ENCODE measurements at regions not wholly inside any gene's neighbourhood (a gene's known extent, or its start where the extent isn't known, plus 50 kb on each side); places are given as distances from the start of the nearest gene placed in this dataset.

DNA sequence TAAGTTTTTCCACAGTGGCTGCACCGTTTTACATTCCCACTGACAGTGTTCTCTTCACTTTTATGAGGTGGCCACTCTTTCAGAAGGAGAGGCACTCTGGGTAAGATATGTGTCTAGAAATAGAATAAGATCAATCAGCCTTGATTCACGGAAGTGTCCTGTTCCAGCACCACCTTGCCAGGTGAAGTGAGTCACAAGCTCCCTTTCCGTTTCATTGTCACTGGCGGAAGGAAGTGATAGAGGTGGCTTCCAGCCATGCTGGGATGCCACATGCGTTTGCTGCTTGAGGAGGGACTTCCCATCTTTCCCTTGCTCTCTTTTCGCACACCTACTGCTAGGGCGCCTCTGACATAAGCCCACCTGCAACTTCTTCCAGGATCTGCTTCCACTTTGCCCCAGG lies 217.1 kb downstream of the PIK3R1 start:
- DNase-seq: peak; percentile 40

DNA sequence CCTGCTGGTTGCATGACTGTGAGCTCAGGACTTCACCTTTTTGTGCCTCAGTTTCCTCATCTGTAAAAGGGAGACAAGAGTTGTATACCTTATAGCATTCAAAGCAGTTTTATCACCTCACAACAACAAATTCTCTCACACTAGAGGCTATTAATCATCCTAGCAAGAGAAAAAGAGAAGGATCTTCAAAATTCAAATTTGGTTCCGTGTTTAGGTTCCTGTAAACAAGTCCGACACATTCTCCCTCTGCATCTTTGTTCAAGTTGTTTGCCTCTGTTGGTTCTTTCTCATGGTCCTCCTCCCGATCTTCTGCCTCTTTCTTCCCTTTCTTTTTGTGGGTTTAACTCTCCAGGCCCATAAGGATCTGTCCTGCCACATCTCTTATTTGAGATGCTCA lies 218.0 kb downstream of the PIK3R1 start:
- no peak for DNase-seq

DNA sequence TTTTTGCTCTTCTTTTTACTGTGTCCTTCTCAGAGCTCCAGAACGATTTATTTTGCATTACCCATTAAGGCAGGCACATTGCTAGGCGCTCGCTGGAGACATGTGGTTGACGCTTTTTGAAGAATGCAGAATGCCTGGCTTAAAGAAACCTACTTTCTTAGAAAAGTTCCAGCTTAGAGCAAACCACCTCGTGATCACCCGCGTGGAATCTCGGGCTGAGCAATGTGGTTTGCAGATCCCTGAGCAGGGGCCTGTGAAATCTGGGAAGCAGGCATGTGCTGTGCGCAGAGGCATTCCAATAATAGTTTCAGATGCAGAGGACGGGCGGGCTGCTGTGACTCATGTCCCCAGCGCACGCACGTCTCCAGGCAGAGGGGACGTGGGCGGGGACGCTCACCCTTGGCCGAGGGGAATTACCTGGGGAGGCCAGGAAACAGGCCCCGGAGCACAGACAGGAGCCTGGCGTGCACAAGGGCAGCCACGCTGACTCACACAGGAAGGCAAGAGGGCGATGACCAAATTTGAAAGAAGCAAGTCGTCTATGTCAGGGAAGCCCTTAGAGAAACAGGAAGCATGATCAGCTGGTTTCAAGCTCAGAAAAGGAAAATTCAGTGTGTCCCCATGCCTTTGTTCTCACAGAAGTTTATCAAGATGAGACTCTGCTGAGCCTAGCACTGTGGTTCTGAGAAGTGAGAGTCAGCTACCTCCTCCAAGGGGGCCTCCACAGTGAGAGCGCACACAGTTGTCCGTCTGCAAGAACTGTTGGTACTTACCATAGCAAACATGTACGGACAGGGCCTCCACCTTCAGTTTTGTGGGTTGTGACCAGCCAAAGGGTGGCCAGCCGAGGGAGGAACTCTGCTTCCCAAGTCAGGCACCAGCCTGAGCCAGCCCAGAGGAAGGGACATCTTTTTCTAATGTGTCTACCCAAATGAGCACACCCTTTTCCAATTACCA lies 218.6 kb downstream of the PIK3R1 start:
- DNase-seq: peak; percentile 96

DNA sequence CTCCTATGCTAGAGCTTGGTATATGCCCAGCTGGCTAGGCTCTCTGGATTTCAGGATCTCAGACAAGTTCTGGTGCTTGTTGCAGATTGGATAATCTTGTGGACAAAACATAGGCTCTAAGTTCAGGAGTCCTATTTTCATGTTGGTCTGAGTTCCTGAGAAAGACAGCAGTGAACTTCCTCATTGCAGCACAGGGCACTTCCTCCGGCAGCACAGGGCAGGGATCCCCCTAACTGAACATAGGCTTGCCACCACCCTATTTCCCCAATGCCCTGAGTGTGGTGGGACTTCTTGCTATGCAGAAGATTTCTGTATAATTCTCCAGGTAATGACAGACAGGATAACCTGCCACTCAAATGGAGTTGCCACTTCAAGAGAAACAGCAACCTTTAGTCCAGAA lies 220.1 kb downstream of the PIK3R1 start:
- no peak for DNase-seq

DNA sequence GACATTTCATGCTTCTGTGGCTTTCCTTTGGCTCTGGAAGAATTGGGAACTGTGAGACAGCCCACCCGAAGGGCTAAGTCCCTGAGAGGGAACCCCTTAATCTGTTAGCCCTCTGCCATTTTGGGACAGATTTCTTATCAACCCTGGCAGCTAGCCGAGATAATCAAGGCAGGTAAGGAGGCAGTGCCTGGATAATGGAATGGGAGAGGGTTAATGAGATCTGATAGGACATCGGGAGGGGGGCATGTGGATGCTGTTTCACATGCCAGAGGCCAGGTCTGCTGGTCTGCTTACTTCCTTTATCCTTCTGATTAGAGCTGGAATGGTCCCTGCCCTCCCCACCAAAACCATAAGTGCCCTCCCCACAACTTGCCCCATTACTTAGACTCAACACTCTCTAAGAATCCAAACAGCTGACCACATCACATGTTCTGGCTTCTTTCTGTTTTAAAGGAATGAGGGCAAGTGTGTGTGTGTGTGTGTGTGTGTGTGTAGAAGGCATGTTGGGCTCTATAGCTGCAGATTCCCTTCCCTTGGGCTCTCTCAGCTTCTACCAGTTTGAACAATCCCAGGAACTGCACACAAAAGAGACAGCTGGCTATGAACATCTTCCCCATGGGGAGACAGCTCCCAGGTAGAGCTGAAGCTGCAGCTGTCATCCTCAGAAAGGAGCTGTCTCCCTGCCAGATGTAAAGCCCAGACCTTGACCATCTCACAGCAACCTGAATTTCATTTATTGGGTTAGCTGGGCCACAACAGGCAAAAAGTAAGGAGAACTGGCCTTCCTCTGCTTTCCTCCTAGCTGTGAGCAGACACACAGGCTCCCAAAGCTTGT lies 221.3 kb downstream of the PIK3R1 start:
- DNase-seq: peak; percentile 23

DNA sequence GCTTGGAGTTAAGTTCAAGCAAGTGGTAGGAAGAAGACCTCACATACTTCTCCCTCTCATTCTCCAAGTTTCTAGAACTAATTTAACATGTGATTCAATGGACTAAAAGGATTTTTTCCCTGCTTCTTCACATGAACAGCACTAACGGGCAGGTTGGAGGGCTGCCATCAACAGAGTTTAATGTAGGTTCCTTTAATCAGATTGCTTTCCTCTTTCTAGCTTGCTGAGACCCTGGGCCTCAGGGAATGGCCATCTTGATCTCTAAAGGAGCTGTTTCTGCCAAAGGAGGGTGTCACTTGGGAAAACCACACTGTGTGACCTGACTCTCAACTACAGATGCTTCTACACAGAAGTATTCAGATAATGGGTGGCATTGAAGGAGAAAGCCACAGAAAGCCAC lies 223.3 kb downstream of the PIK3R1 start:
- no peak for DNase-seq

DNA sequence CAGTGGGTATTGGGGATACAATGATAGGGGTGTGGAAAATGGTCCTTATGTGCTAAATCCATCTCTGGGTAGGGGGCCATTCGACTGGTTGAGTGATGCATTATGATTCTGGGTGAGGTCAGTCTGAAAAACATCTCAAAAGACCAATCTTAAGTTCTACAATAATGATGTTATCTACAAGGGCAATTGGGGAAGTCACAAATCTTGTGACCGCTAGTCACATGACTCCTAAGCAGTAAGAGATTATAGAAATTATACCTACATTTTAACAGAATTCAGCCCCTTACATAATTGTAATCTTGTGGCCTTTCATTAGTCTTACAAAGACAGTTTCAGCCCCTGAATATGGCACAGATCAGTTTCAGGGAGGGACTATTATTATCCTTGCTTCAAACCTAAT lies 224.7 kb downstream of the PIK3R1 start:
- no peak for DNase-seq

DNA sequence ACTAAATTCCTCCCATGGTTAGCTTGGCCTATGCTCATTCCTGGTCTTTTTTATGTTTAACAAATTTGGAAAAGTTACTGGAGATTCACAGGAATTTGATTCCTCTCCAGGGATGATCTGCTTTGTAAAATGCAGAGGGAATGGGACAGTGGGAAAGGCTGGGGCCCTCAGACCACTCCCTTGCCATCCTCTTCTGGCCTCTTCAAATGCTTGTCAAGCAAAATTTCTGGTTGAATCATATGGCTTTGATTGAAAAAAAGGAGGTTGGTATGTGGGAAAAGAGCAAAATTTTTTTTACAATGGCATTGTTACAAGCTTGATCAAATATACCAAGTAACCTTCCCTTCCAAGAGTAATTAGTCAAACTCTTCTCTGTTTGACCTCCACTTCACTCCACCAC lies 225.1 kb downstream of the PIK3R1 start:
- DNase-seq: no peak

DNA sequence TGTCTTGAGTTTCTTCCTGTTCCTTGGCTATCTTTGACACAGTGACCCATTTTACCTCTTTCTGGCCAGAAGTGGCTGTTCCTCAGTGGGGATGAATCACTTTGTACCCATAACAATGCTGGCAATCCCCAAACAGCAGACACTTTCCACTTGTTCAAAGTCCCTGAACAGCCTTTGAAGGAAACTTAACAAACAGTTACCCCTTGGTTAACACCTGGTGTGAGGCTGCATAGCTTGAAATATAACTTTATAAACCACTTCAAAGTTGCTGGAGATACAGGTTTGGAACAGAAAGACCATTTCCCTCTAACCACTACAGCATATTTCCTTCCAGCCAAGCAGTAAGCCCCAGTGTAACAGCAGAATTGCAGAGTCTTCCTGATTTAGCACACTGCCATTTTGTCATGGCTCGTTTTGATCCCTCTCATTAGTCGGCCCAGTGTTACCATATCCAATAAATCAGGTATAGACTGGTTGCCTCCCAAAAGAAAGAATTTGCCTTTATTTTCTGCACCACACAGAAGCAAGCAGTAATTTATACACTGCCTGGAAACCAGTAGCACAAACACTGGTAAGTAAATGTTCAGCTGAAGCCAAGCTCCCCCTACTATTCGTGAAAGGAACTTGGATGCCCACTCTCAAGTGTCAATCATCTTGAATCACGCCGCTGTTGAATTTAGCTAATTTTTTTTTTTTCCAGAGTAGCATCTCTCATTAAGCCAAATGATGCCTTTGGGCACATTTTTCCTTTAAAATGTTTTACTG lies 225.9 kb downstream of the PIK3R1 start:
- no peak for DNase-seq

DNA sequence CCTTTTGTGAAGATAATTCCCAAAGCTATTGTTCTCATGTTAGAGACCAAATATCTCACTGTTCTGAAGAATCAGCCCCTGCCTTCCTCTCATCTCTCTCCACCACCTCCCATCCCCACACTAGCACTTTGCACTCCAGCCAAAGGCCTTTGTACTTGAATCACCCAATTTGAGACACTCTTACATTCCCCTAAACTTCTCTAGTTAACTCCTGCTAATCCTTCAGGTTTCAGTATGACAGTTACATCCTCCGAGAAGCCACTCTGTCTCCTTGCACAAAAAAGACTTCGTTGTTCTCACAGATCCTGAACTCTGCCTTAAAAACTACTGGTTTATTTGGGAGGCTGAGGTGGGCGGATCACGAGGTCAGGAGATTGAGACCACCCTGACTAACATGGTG lies 227.5 kb downstream of the PIK3R1 start:
- no peak for DNase-seq

DNA sequence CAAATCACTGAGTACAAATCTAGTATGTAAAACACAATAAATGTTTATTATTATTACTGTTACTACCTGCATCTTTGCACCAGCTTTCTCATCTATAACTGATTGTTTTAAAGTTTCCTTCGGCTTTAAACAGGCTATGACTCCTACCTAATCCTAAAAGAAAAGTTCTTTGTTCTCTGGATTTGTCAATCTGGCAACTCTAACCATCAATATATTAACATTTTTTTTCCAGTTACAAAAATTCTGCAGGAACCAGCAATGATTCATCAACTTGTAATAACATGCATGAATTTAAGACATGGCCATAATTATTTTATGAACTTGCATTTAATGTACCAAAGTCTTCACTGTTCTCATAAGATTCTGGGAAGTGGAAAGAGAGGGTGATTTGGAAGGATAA lies 228.5 kb downstream of the PIK3R1 start:
- DNase-seq: no peak

DNA sequence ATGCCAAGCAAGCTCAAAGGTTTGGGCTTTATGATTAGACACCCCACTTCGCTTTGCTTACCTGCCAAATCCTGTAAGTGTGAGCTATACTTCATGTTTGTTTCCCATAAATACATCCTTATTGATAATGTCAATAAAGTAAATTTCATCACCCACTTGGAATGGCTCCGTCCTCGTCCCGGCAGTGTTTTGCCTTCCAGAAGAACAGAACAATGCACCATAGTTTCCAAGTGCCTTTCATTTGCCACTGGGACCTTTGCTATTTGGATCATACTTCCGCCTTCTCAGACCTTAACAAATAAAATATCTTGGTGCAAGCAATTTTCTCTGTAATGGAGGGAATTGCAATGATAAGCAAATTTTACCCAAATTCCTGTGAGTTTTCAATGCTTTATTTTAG lies 229.3 kb downstream of the PIK3R1 start:
- no peak for DNase-seq

DNA sequence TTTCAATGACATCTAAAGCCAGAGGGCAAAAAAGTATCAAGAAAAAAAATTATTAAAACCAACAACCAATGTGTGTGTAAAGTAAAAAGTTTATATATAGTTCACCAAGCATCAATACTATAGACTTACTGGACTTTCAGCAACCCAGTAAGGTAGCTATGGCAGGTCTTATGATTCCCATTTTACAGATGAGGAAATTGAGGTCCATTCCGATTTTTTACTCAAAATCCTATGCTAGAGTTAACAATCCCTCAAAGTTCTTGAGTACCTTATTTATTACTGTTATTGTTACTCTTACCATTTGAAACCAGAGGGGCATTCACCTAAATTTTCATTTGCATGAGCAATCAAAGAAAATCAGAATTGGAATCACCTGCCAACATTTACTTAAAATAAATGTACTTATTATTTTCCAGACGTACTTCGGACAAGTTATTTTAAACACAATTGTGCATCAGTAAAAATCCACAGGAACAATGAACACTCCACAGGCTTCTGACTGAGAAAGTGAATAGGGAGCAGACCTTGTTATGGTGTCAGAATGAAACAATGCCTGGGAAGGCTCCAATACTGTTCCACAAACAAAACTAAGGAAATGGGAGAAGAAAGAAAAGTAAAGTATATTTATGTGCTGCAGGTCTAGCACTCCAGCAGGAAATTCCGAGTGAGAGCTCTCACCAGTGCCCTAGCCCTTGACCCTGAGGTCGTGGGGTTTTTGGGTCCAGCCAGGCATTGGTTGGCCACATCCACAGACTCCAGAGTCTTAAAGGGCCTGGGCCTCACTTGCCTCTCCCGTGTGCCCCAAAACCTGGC lies 229.9 kb downstream of the PIK3R1 start:
- DNase-seq: peak; percentile 80

DNA sequence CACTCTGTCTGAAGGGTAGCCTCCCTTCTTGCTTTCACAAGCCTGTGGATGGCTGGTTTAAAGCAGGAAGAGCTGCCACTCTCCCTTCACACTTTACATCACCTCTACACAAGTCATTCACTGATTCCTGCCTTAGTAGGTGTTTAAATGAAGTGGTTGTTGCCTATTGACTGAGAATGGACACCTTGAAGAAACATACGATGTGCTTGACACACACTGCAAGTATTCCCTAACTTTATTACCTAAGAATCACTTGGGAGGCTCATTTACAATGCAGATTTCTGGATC lies 230.5 kb downstream of the PIK3R1 start:
- DNase-seq: no peak

DNA sequence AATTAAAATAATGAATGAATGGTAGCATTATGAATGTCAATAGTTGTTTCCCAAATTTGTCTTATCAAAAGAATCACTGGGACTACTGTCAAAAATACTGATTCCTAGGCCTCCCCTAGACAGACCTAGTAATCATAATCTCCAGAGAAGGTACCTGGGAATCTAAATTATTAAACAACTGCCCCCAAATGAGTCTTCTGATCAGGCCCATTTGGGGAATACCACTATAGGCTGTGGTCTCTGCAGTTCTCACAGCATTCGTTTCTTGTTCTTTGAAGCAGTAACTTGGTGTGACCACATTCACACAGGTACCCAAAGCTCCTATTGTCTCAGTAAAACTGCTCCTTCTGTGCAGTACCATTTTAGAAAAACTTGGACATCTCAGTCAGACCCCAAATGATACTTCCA lies 230.9 kb downstream of the PIK3R1 start:
- no peak for DNase-seq

DNA sequence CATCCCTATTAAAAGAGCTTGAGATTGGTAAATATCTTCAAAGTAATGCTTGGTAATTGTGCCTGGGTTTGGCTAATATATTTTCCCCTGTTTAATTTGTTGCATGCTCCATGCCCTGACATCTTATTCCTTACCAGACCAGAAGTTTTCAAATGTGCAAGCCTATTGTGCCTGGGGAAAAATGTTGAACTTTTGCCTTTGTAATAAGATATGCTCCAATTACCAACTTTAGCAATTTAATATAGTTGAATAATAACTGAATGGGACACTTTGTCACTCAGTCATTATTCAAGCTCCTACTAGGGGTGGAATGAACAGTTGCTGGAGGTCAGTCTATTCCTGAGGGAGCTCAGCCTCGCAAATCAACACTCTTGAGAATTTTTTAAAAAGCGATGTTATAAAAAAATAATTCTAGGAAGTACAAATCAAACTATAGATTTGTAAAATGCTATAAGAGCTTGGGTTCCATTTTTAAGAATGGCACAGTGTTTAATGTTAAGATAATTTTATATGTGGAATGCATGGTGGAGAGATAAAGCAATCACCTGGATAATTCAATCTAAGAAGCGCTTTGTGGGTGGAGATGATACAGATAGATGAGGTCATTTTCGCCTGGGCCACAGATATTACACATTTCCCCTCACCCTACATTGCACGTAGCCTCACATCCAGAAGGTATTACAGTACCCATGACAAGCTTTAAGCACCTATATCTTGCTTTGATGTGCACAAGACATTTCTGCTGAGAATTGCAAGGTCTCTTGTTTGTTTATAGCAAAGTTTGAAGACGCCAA lies 231.8 kb downstream of the PIK3R1 start:
- DNase-seq: no peak

DNA sequence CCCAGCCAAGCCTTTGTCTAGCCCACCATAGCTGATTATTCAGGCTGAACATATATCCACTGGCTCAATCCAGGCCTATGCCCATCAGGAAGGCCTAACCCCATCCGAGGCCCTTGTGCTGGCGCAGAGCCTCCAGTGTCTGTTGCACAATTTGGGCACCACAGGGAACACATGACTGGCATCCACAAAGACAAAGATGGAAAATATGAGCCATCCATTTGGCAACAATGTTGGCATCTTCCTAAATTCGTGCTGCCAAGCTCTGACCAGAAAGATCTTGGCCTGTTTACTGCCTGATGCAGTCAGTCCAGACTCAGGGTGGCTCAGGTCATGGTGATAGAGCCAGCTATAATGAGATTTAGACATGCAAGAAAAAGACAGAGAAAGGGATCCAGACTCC lies 233.8 kb downstream of the PIK3R1 start:
- DNase-seq: no peak

DNA sequence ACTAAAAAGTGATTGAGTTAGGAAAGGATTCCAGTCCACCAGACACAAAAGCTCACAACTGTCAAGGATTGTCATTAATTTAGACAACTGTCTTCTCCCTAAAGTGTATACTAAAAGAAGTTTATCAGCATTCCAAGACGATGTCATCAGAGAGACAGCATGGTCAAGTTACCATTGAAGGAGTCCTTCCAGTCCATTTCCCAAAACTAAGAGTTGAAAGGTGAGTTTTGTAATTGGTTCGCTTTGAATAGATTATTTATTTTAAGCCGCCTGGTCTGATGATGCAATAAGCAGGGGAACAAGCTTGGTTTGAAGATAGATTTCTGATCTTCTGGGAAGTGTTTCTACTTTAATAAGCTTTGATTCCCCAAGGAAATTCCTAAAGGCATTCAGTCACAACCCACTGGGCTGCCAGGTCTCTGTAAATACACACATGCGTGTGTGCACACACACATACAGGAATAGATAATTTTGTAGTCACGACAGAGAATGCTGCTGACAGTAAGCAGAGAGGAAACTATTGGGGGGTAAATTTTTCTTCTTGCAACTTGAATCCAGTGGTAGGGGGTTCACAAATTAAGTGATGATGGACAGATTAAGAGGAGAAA lies 234.8 kb downstream of the PIK3R1 start:
- DNase-seq: no peak

DNA sequence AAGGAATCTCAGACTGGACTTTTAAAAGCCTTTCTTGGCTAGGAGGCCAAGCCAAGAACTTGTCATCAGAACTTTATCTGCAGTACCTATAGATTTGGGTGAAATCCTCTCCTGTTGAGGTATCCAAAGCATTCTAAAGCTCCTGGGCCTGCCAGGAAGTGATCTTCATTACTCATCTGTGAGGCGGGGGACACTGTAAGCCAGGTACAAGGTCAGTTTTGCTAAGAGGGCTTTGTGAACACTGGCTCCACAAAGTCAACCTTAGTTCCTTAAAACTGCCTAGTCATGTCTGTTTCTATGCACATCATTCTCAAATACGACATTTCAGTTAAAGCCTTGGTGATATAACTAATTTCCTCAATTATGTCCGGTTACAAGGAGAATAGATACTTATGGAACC lies 236.7 kb downstream of the PIK3R1 start:
- DNase-seq: no peak

DNA sequence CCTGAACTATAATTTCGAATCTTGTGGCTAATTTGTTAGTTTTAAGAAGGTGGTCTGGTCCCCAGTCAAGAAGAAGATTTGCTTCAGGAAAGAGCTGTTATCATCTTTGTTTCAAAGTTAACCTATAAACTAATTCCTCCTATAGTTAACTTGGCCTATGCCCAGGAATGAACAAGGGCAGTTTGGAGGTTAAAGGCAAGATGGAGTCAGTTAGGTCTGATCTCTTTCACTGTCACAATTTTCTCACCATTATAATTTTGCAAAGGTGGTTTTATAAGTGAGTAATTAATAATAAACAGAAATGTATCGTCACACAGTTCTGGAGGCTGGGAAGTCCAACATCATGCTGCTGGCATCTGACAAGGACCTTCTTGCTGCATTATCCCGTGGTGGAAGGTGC lies 238.6 kb downstream of the PIK3R1 start:
- DNase-seq: no peak

DNA sequence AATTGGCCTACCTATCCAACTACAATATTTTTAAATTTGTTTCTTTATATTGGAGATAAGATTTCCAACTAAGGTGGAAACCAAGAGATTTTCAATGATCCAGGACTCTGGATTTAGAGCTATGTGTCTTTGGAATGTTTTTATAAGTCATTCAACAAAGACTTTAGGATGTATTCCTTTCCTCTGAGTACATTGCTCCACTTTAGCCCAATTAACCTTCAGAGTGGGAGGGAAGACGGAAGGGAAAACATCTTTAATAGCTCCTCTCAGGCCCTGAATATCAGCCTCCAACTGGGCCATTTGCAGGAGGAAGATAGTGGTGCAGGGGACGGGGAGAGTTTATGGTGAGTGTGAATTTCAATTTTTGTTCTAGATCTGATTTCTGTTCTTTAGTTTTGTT lies 239.2 kb downstream of the PIK3R1 start:
- no peak for DNase-seq

Data from dermis blood vessel endothelial cell (primary cell).